ENCODE measurements at regions not wholly inside any gene's neighbourhood (a gene's known extent, or its start where the extent isn't known, plus 50 kb on each side); places are given as distances from the start of the nearest gene placed in this dataset.

- ChIA-PET CTCF (no interaction called here), RAD21 (ENCODE audit: low non-redundant PET in 1 of 2, low total read pairs in 2 of 2, uncharacterized antibody in 2 of 2, unreplicated experiment in 2 of 2) (no interaction called here), POLR2A (no interaction called here)
- intact Hi-C loops (cut with micrococcal nuclease) = no loop called here
- H4K20me1 ChIP-seq (ENCODE audit: insufficient read depth) = no peaks in the 10 kb centered on the region
- no peaks in the 10 kb centered on the region for H3K36me3 ChIP-seq (ENCODE audit: control insufficient read depth in 1 of 2, insufficient read depth in 2 of 2, low read length in 2 of 2)
- ATAC-seq (no peak), DNase-seq (ENCODE audit: low read depth, low spot score) (no peak)
- H3K27ac ChIP-seq (ENCODE audit: low read depth, low read length) = no peak overlapping the region
- TF ChIP-seq ZNF274 (IDR thresholded peaks at IDR 0.05; ENCODE audit: low read depth, low read length) (no peak), ZBTB33 (IDR thresholded peaks at IDR 0.05; ENCODE audit: extremely low read depth, insufficient replicate concordance, low read length) (no peak), CBX3 (IDR thresholded peaks at IDR 0.05; ENCODE audit: low read depth) (no peak), TCF7L2 (IDR thresholded peaks at IDR 0.05; ENCODE audit: borderline replicate concordance, extremely low read depth, insufficient read depth, insufficient read length) (no peak), SP1 (IDR thresholded peaks at IDR 0.05; ENCODE audit: low read depth) (no peak), EZH2phosphoT487 (IDR thresholded peaks at IDR 0.05; ENCODE audit: borderline replicate concordance) (no peak), ZFX (IDR thresholded peaks at IDR 0.05) (no peak), YY1 (IDR thresholded peaks at IDR 0.05; ENCODE audit: extremely low read depth, insufficient replicate concordance, low read depth, low read length) (no peak), JUND (IDR thresholded peaks at IDR 0.05) (no peak), FOSL1 (IDR thresholded peaks at IDR 0.05; ENCODE audit: low read depth) (no peak), POLR2A (IDR thresholded peaks at IDR 0.05; ENCODE audit: borderline replicate concordance, extremely low read depth, insufficient read depth, insufficient read length) (no peak), EZH2 (IDR thresholded peaks at IDR 0.05) (no peak), POLR2AphosphoS5 (IDR thresholded peaks at IDR 0.05; ENCODE audit: low read depth, low read length) (no peak), EGR1 (IDR thresholded peaks at IDR 0.05; ENCODE audit: low read depth) (no peak), SRF (IDR thresholded peaks at IDR 0.05; ENCODE audit: low read depth) (no peak), SIN3A (IDR thresholded peaks at IDR 0.05; ENCODE audit: low read depth) (no peak)
- TF ChIP-seq, protein P1, sequence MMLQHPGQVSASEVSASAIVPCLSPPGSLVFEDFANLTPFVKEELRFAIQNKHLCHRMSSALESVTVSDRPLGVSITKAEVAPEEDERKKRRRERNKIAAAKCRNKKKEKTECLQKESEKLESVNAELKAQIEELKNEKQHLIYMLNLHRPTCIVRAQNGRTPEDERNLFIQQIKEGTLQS (IDR thresholded peaks at IDR 0.05) = no peak
- TF ChIP-seq, protein P2, sequence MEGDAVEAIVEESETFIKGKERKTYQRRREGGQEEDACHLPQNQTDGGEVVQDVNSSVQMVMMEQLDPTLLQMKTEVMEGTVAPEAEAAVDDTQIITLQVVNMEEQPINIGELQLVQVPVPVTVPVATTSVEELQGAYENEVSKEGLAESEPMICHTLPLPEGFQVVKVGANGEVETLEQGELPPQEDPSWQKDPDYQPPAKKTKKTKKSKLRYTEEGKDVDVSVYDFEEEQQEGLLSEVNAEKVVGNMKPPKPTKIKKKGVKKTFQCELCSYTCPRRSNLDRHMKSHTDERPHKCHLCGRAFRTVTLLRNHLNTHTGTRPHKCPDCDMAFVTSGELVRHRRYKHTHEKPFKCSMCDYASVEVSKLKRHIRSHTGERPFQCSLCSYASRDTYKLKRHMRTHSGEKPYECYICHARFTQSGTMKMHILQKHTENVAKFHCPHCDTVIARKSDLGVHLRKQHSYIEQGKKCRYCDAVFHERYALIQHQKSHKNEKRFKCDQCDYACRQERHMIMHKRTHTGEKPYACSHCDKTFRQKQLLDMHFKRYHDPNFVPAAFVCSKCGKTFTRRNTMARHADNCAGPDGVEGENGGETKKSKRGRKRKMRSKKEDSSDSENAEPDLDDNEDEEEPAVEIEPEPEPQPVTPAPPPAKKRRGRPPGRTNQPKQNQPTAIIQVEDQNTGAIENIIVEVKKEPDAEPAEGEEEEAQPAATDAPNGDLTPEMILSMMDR (IDR thresholded peaks at IDR 0.05 in 2 of 3, conservative IDR thresholded peaks at IDR 0.05 in 1 of 3; ENCODE audit: borderline replicate concordance in 1 of 3, insufficient read depth in 1 of 3, low read depth in 2 of 3, low read length in 2 of 3) = no peak
- no peaks in the 10 kb centered on the region for H3K9me2 ChIP-seq (ENCODE audit: insufficient read depth)
- no peak overlapping the region for H3K4me2 ChIP-seq (ENCODE audit: low read length)
- H3K9ac ChIP-seq (ENCODE audit: low read length) = no peak overlapping the region
- no peak overlapping the region for H2AFZ ChIP-seq (ENCODE audit: low read depth, low read length, poor library complexity, severe bottlenecking)
- no peaks in the 10 kb centered on the region for H3K79me2 ChIP-seq (ENCODE audit: insufficient read depth, low read length)
- BruUV-seq (replicated peaks) = no TSS peak
- no peaks in the 10 kb centered on the region for H3K4me1 ChIP-seq (ENCODE audit: control insufficient read depth in 1 of 2, insufficient read depth in 2 of 2, low read length in 2 of 2)
- H3K4me3 ChIP-seq (replicated peaks in 1 of 2; ENCODE audit: low read depth in 1 of 2, low read length in 2 of 2) = no peak overlapping the region
- 0 out of 2 replicates have a peak, but pooled peaks cover 3% of the 10 kb centered on the region for H3K27me3 ChIP-seq (ENCODE audit: insufficient read depth, low read length)
- no peaks in the 10 kb centered on the region for H3K9me3 ChIP-seq (ENCODE audit: control insufficient read depth in 1 of 2, insufficient read depth in 1 of 2, low read depth in 1 of 2, low read length in 2 of 2)
These were observed 204.2 kb upstream of the PIK3R1 start for GRCh38 chr5:68011259-68011760.
